Mesendoderm (in vitro differentiated cells): ENCODE measurements at regions not wholly inside any gene's neighbourhood (a gene's known extent, or its start where the extent isn't known, plus 50 kb on each side); places are given as distances from the start of the nearest gene placed in this dataset.

Experiments used
- DNase-seq: peaks from one replicate; pipeline ENCODE4 v3.0.0; 2013
- H2AK5ac ChIP-seq: 2 replicates; pipeline ENCODE4 v1.6.1; 2013; ENCODE audit warnings: low read length, inconsistent platforms
- H2BK120ac ChIP-seq: 2 replicates; pipeline ENCODE4 v1.6.1; 2013; ENCODE audit warnings: low read depth, mild to moderate bottlenecking, low read length, moderate library complexity, mixed read lengths
- H2BK15ac ChIP-seq: replicated peaks from 2 replicates; pipeline ENCODE4 v1.6.1; 2013; ENCODE audit warnings: low read depth, mild to moderate bottlenecking, moderate library complexity
- H2BK5ac ChIP-seq: 2 replicates; pipeline ENCODE4 v1.6.1; 2013; ENCODE audit warnings: low read length, inconsistent platforms
- H3K18ac ChIP-seq: 2 replicates; pipeline ENCODE4 v1.6.1; 2013; ENCODE audit warnings: mild to moderate bottlenecking, low read length, mixed read lengths
- H3K23ac ChIP-seq: one replicate; pipeline ENCODE4 v1.6.1; 2013; ENCODE audit warnings: low read length
- H3K27ac ChIP-seq: 2 replicates; pipeline ENCODE4 v1.5.1; 2013; ENCODE audit warnings: low read depth, mild to moderate bottlenecking, inconsistent platforms, low read length, moderate library complexity
- H3K27me3 ChIP-seq: 2 replicates; pipeline ENCODE4 v1.6.1; 2013; ENCODE audit warnings: low read length, control low read depth, mild to moderate bottlenecking, inconsistent platforms; ENCODE audit not compliant: insufficient read depth, poor library complexity
- H3K36me3 ChIP-seq: 2 replicates; pipeline ENCODE4 v1.6.1; 2013; ENCODE audit warnings: low read length, inconsistent platforms; ENCODE audit not compliant: control insufficient read depth, insufficient read depth
- H3K4ac ChIP-seq: one replicate; pipeline ENCODE4 v1.6.1; 2013; ENCODE audit warnings: low read depth, mild to moderate bottlenecking, low read length, moderate library complexity
- H3K4me1 ChIP-seq: 2 replicates; pipeline ENCODE4 v1.6.1; 2013; ENCODE audit warnings: low read depth, low read length, inconsistent platforms; ENCODE audit not compliant: control insufficient read depth
- H3K4me2 ChIP-seq: 2 replicates; pipeline ENCODE4 v1.6.1; 2013; ENCODE audit warnings: low read length
- H3K4me3 ChIP-seq: 2 replicates; pipeline ENCODE4 v1.5.1; 2013; ENCODE audit warnings: mild to moderate bottlenecking, low read length
- H3K56ac ChIP-seq: one replicate; pipeline ENCODE4 v1.6.1; 2013; ENCODE audit warnings: low read length
- H3K79me1 ChIP-seq: 2 replicates; pipeline ENCODE4 v1.6.1; 2013; ENCODE audit warnings: low read length, inconsistent platforms
- H3K79me2 ChIP-seq: 2 replicates; pipeline ENCODE4 v1.6.1; 2013; ENCODE audit warnings: mild to moderate bottlenecking, low read length; ENCODE audit not compliant: control insufficient read depth, insufficient read depth
- H3K9ac ChIP-seq: 2 replicates; pipeline ENCODE4 v1.6.1; 2013; ENCODE audit warnings: low read length, inconsistent platforms
- H4K5ac ChIP-seq: one replicate; pipeline ENCODE4 v1.6.1; 2013; ENCODE audit warnings: low read length
- H4K8ac ChIP-seq: one replicate; pipeline ENCODE4 v1.6.1; 2013; ENCODE audit warnings: low read depth, mild to moderate bottlenecking, control low read depth, low read length, moderate library complexity
- WGBS: extraction: QIAGEN DNeasy Blood & Tissue Kit; methylation state at CpG from one replicate; pipeline ENCODE4 v1.1.7; 2013; ENCODE audit warnings: low lambda C conversion rate, missing lambda C conversion rate; ENCODE audit not compliant: insufficient coverage; ENCODE audit errors: extremely low coverage; 5-methylcytosine and 5-hydroxymethylcytosine counted together

DNA sequence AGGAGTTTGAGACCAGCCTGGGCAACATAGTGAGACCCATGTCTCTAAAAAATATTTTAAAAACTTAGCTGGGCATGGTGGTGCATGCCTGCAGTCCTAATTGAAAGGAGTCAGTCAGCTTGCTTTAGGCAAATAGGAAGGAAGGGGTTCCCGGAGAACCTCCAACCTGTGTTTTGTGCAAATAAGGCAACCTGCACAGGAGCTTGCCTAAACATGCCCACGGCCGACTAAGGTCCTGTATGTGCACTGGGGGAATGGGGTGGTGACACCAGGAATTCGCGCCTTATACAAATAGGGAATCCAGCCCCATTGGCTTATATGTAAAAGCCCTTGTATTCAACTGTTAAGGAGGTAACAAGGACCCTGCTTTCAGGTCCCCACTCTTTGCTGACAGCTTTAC lies 429.2 kb upstream of the ZP4 start:
- H3K4me2 ChIP-seq, result no peak overlapping the region
- no peak overlapping the region for H2BK120ac ChIP-seq
- no peaks in the 10 kb centered on the region for H3K79me2 ChIP-seq
- H3K4me1 ChIP-seq, result no peaks in the 10 kb centered on the region
- H3K36me3 ChIP-seq, result no peaks in the 10 kb centered on the region
- no peak overlapping the region for H3K4ac ChIP-seq
- no peaks in the 10 kb centered on the region for H3K79me1 ChIP-seq
- no peak overlapping the region for H3K56ac ChIP-seq
- no peak overlapping the region for H2BK5ac ChIP-seq
- H2AK5ac ChIP-seq, result no peak overlapping the region
- no peaks in the 10 kb centered on the region for H3K27me3 ChIP-seq
- H3K27ac ChIP-seq, result no peak overlapping the region
- H3K23ac ChIP-seq, result no peak overlapping the region
- no peak overlapping the region for H4K5ac ChIP-seq
- no peak overlapping the region for H2BK15ac ChIP-seq
- H3K18ac ChIP-seq, result no peak overlapping the region
- no peak overlapping the region for H3K4me3 ChIP-seq
- H3K9ac ChIP-seq, result no peak overlapping the region
- DNase-seq, result no peak
- WGBS, result no CpG with 5 or more reads among the region's 5 CpGs
- H4K8ac ChIP-seq, result no peak overlapping the region

DNA sequence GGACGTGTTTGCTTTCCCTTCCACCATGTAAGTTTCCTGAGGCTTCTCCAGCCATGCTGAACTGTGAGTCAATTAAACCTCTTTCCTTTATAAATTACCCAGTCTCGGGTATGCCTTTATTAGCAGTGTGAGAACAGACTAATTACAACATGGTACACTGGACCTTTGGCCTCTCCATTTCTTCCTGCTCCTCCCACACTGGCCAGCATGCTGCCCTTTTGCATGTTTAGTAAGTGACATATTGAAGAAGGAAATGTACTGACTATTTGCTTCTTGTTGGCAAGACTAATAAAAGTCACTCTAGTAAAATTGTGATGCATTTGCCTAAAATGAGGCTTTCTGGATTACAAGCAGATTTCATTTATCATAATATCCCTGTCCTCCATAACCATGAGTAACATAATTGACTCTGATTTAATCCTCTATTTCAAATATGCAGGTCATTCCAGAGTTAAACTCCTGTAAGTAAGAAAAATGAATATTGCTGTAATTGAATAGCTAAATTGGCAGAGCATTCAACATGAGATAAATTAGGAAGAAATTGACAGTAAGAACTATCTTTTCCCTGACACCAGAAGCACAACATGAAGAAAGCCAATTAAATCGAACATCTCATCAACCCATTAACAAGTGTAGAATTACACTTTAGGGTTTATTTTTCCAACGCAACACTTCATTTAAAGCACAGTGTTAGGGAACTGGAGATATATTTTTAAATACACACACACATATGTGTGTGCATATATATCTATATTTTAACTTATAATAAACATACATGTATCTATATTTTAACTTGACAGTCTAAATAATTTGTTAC lies 427.8 kb upstream of the ZP4 start:
- Histone ChIP-seq H3K18ac (no peak overlapping the region), H2BK5ac (no peak overlapping the region), H3K4me3 (no peak overlapping the region), H3K9ac (no peak overlapping the region), H3K79me1 (no peaks in the 10 kb centered on the region), H3K4me2 (no peak overlapping the region), H4K5ac (no peak overlapping the region), H3K56ac (no peak overlapping the region), H4K8ac (no peak overlapping the region), H3K27me3 (no peaks in the 10 kb centered on the region), H3K27ac (no peak overlapping the region), H3K4me1 (no peaks in the 10 kb centered on the region), H3K79me2 (no peaks in the 10 kb centered on the region), H3K36me3 (no peaks in the 10 kb centered on the region), H2AK5ac (no peak overlapping the region), H2BK15ac (no peak overlapping the region), H2BK120ac (no peak overlapping the region), H3K23ac (no peak overlapping the region), H3K4ac (no peak overlapping the region)
- DNase-seq, result no peak
- WGBS, result no CpG with 5 or more reads among the region's 4 CpGs

DNA sequence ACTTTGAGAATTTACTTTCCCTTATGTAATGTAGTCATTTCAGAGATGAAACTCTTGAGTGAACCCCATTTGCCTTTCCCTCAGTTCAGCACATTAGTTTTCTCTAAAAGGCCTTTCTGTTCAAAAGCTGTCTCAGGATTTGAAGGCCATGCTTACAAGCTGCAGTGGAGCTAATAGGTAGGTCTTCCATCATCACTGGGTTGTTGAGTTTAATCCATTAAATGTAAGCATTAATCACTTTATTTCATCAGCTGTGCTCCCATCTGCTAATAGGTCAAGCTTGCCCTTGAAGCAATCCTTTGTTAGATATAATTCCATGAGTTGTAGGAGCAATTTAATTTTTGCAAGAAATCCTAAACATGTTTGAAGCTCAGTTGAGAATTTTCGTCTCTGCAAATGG lies 422.2 kb upstream of the ZP4 start:
- no peak overlapping the region for H3K56ac ChIP-seq
- H3K79me2 ChIP-seq, result no peaks in the 10 kb centered on the region
- no peaks in the 10 kb centered on the region for H3K27me3 ChIP-seq
- no peak overlapping the region for H3K23ac ChIP-seq
- H3K79me1 ChIP-seq, result no peaks in the 10 kb centered on the region
- H3K4me2 ChIP-seq, result no peak overlapping the region
- H2BK120ac ChIP-seq, result no peak overlapping the region
- H4K5ac ChIP-seq, result no peak overlapping the region
- no peak overlapping the region for H3K18ac ChIP-seq
- H3K4me3 ChIP-seq, result no peak overlapping the region
- H3K4ac ChIP-seq, result no peak overlapping the region
- H3K27ac ChIP-seq, result no peak overlapping the region
- no peak overlapping the region for H3K9ac ChIP-seq
- H2AK5ac ChIP-seq, result no peak overlapping the region
- H2BK15ac ChIP-seq, result no peak overlapping the region
- no peak overlapping the region for H4K8ac ChIP-seq
- no CpG with 5 or more reads among the region's 1 CpG for WGBS
- H3K36me3 ChIP-seq, result no peaks in the 10 kb centered on the region
- H3K4me1 ChIP-seq, result no peaks in the 10 kb centered on the region
- DNase-seq, result no peak
- H2BK5ac ChIP-seq, result no peak overlapping the region

GRCh38 chr1:238306411-238306810 lies 415.7 kb upstream of the ZP4 start:
- Histone ChIP-seq H3K79me2 (no peaks in the 10 kb centered on the region), H2BK15ac (no peak overlapping the region), H3K36me3 (no peaks in the 10 kb centered on the region), H3K4me3 (no peak overlapping the region), H3K79me1 (no peaks in the 10 kb centered on the region), H3K27me3 (no peaks in the 10 kb centered on the region), H4K8ac (no peak overlapping the region), H3K18ac (no peak overlapping the region), H2AK5ac (no peak overlapping the region), H3K56ac (no peak overlapping the region), H3K4me1 (no peaks in the 10 kb centered on the region), H4K5ac (no peak overlapping the region), H3K27ac (no peak overlapping the region), H3K9ac (no peak overlapping the region), H3K4ac (no peak overlapping the region), H3K23ac (no peak overlapping the region), H3K4me2 (no peak overlapping the region), H2BK120ac (no peak overlapping the region), H2BK5ac (no peak overlapping the region)
- WGBS, result no CpG with 5 or more reads among the region's 1 CpG
- DNase-seq, result no peak

DNA sequence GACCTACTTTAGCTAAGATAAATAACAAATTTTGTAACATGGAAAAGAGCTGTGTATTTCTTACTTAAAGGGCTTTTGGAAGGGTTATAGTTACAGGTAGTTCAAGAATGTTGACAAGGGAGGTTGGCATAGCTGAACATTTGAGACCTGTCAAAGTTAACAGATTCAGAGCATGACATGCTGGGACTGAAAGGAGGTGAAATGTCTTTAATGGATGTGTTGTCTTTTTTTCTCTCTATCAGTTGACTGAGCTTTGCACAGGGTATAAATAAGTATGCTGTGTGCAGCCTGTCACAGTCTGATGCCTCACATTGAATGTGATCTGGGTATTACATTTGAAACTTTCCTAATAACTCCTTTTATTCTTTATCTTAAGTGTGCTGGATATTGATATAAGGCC lies 411.9 kb upstream of the ZP4 start:
- DNase-seq, result no peak
- no peaks in the 10 kb centered on the region for H3K79me1 ChIP-seq
- no peak overlapping the region for H3K4me2 ChIP-seq
- no peak overlapping the region for H2BK15ac ChIP-seq
- H2BK5ac ChIP-seq, result no peak overlapping the region
- H3K23ac ChIP-seq, result no peak overlapping the region
- no peak overlapping the region for H3K4me3 ChIP-seq
- H3K9ac ChIP-seq, result no peak overlapping the region
- no peaks in the 10 kb centered on the region for H3K36me3 ChIP-seq
- no peak overlapping the region for H3K18ac ChIP-seq
- no peaks in the 10 kb centered on the region for H3K79me2 ChIP-seq
- H3K4ac ChIP-seq, result no peak overlapping the region
- no peak overlapping the region for H2BK120ac ChIP-seq
- no peak overlapping the region for H3K56ac ChIP-seq
- no peak overlapping the region for H2AK5ac ChIP-seq
- no peak overlapping the region for H4K5ac ChIP-seq
- no peak overlapping the region for H4K8ac ChIP-seq
- no peak overlapping the region for H3K27ac ChIP-seq
- H3K4me1 ChIP-seq, result no peaks in the 10 kb centered on the region
- no peaks in the 10 kb centered on the region for H3K27me3 ChIP-seq

- Histone ChIP-seq H3K79me2 (no peaks in the 10 kb centered on the region), H3K23ac (no peak overlapping the region), H3K9ac (no peak overlapping the region), H2BK5ac (no peak overlapping the region), H3K36me3 (no peaks in the 10 kb centered on the region), H4K5ac (no peak overlapping the region), H3K56ac (no peak overlapping the region), H3K4me3 (no peak overlapping the region), H3K4me2 (no peak overlapping the region), H2BK15ac (no peak overlapping the region), H3K18ac (no peak overlapping the region), H3K27ac (no peak overlapping the region), H3K4me1 (no peaks in the 10 kb centered on the region), H4K8ac (no peak overlapping the region), H3K79me1 (no peaks in the 10 kb centered on the region), H3K27me3 (no peaks in the 10 kb centered on the region), H2BK120ac (no peak overlapping the region), H2AK5ac (no peak overlapping the region), H3K4ac (no peak overlapping the region)
- WGBS, result no CpG with 5 or more reads among the region's 7 CpGs
- DNase-seq, result no peak
These were observed 405.6 kb upstream of the ZP4 start for GRCh38 chr1:238296371-238296770.
